ENCODE measurements at regions not wholly inside any gene's neighbourhood (a gene's known extent, or its start where the extent isn't known, plus 50 kb on each side); places are given as distances from the start of the nearest gene placed in this dataset.

GRCh38 chr1:227396539-227397353, 78.5 kb upstream of the CDC42BPA start (continued):
- no peak for TF ChIP-seq ETS2 (tag; IDR thresholded peaks at IDR 0.05; ENCODE audit: borderline replicate concordance, poor library complexity, severe bottlenecking)
- no peak for TF ChIP-seq CHCHD3 (CRISPR knock-in tag; IDR thresholded peaks at IDR 0.05)
- TF ChIP-seq PTBP1 (IDR thresholded peaks at IDR 0.05; ENCODE audit: low read depth, low read length), result no peak
- TF ChIP-seq TAF9B (IDR thresholded peaks at IDR 0.05; ENCODE audit: partially characterized antibody), result peak; percentile 80
- no peak for TF ChIP-seq HNRNPH1 (optimal IDR thresholded peaks at IDR 0.05; ENCODE audit: low read depth, low read length)
- TF ChIP-seq MECOM (CRISPR knock-in tag; IDR thresholded peaks at IDR 0.05), result peak; percentile 3; the same call in 1 of the 2 replicates
- TF ChIP-seq SRSF3 (IDR thresholded peaks at IDR 0.05; ENCODE audit: insufficient read depth, low read length), result no peak
- 0 out of 2 replicates have a peak, but pooled peaks have one; percentile 51 for TF ChIP-seq HDAC8 (tag; IDR thresholded peaks at IDR 0.05)
- TF ChIP-seq ZNF511 (CRISPR knock-in tag; IDR thresholded peaks at IDR 0.05), result no peak
- TF ChIP-seq SAFB (IDR thresholded peaks at IDR 0.05; ENCODE audit: borderline replicate concordance, low read depth, low read length), result no peak
- TF ChIP-seq DDX20 (tag; IDR thresholded peaks at IDR 0.05; ENCODE audit: low read depth), result no peak
- TF ChIP-seq, protein P1, sequence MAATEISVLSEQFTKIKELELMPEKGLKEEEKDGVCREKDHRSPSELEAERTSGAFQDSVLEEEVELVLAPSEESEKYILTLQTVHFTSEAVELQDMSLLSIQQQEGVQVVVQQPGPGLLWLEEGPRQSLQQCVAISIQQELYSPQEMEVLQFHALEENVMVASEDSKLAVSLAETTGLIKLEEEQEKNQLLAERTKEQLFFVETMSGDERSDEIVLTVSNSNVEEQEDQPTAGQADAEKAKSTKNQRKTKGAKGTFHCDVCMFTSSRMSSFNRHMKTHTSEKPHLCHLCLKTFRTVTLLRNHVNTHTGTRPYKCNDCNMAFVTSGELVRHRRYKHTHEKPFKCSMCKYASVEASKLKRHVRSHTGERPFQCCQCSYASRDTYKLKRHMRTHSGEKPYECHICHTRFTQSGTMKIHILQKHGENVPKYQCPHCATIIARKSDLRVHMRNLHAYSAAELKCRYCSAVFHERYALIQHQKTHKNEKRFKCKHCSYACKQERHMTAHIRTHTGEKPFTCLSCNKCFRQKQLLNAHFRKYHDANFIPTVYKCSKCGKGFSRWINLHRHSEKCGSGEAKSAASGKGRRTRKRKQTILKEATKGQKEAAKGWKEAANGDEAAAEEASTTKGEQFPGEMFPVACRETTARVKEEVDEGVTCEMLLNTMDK (IDR thresholded peaks at IDR 0.05; ENCODE audit: borderline replicate concordance, insufficient read depth, low read depth, low read length, poor library complexity, severe bottlenecking), result no peak
- no peak for TF ChIP-seq ZNF785 (CRISPR knock-in tag; IDR thresholded peaks at IDR 0.05)
- TF ChIP-seq PREB (CRISPR knock-in tag; IDR thresholded peaks at IDR 0.05), result no peak
- no peak for TF ChIP-seq SNIP1 (IDR thresholded peaks at IDR 0.05; ENCODE audit: low read depth)
- TF ChIP-seq PPARD (CRISPR knock-in tag; IDR thresholded peaks at IDR 0.05), result no peak
- TF ChIP-seq CBFA2T3 (IDR thresholded peaks at IDR 0.05), result peak; percentile 99
- TF ChIP-seq ZNF717 (CRISPR knock-in tag; IDR thresholded peaks at IDR 0.05), result no peak
- TF ChIP-seq ELK3 (CRISPR knock-in tag; IDR thresholded peaks at IDR 0.05), result no peak
- peak; percentile 99 for TF ChIP-seq FOSL1 (tag; conservative IDR thresholded peaks at IDR 0.05)
- peak; percentile 77 for TF ChIP-seq VEZF1 (CRISPR knock-in tag; IDR thresholded peaks at IDR 0.05)
